ENCODE measurements at regions not wholly inside any gene's neighbourhood (a gene's known extent, or its start where the extent isn't known, plus 50 kb on each side); places are given as distances from the start of the nearest gene placed in this dataset.

- TF ChIP-seq CTCF (IDR thresholded peaks at IDR 0.05) = no peak
- no peak for TF ChIP-seq POLR2AphosphoS5 (IDR thresholded peaks at IDR 0.05; ENCODE audit: low read depth, low read length)
Observed at GRCh38 chr6:8679823-8680222, 244.5 kb upstream of the SLC35B3 start.

Measured in Panc1 (cell line).